ENCODE measurements at regions not wholly inside any gene's neighbourhood (a gene's known extent, or its start where the extent isn't known, plus 50 kb on each side); places are given as distances from the start of the nearest gene placed in this dataset.
A peak's percentile ranks its signal among the peaks of the same experiment; 100 is the strongest.

GRCh38 chr17:77421630-77421972 lies 280.8 kb downstream of the SEC14L1 start:
- DNase-seq = no peak

DNA sequence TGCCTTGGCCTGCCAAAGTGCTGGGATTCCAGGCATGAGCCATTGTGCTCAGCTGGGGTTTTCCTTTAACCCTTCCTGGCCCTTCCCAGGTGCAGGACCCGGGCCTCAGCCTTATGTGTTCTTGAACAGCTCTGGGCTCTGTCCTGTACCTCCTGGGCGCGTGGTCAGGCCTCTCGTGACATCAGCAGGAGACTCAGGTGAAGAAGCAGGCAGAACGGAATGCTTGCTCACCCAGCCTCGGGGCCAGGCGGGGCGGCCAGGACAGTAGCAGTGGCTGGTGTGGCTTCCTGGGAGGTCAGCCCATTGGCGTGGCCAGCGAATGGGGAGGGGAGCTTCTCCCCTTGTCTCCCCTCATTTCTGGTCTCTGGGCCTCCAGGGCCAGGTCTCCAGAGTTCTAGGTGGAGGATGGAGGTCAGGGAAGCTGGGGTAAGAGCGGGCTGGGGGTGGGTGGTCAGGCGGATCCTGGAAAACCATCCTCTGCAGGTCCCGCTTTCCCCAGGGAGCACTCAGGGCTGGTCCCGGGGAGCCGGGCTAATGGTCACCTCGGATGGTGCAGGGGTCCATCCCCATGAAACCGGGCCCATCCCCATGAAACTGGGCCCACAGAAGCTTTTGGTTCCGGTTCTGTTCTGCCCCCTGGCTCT lies 281.5 kb downstream of the SEC14L1 start:
- DNase-seq = no peak

- DNase-seq = peak; percentile 96
These were observed 282.0 kb downstream of the SEC14L1 start for GRCh38 chr17:77422748-77423113.

DNA sequence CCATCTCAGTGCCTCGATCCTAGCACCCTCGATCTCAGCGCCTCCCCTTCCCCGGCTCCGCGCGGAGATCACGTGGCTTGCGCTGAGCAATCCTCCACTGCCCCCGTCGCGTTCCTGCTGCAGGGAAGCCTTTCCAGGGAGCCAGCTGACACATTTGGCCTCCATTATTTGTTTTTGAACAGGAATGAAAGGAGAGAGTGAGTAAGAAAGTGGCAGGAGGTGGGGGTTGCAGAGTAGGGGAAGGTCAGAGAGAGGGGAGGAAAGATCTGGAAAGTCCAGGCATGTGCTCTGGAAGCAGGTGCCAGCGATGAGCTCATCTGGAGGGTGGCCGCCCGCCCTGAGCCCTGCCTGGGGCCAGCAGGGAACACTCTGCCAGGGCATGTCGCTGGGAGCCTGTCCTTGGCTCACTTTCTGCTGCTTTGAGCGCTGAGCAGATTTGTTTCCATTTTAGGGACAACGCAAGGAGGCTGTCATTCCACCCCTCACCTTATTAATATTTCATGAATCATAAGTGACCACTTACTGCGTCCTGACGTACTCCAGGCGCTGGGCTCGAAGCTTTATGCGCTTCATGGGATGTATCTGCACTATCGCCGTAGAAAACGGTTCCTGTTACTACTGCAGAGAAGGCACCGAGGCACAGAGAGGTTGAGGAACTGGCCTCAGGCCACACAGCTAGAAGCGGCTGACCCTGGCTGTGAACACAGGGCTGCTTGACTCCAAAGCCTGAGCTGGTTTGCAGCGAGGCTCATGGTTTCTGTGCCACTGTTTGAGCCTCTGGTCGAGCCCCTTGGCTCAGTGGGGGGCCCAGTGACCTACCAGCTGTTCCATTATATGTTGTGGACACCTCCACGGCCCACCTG lies 283.1 kb downstream of the SEC14L1 start:
- DNase-seq = no peak

- no peak for DNase-seq
These were observed 284.0 kb downstream of the SEC14L1 start for GRCh38 chr17:77424585-77425344.

- no peak for DNase-seq
These were observed 284.6 kb downstream of the SEC14L1 start for GRCh38 chr17:77425348-77425747.

- DNase-seq = no peak
These were observed 285.2 kb downstream of the SEC14L1 start for GRCh38 chr17:77425791-77426641.

DNA sequence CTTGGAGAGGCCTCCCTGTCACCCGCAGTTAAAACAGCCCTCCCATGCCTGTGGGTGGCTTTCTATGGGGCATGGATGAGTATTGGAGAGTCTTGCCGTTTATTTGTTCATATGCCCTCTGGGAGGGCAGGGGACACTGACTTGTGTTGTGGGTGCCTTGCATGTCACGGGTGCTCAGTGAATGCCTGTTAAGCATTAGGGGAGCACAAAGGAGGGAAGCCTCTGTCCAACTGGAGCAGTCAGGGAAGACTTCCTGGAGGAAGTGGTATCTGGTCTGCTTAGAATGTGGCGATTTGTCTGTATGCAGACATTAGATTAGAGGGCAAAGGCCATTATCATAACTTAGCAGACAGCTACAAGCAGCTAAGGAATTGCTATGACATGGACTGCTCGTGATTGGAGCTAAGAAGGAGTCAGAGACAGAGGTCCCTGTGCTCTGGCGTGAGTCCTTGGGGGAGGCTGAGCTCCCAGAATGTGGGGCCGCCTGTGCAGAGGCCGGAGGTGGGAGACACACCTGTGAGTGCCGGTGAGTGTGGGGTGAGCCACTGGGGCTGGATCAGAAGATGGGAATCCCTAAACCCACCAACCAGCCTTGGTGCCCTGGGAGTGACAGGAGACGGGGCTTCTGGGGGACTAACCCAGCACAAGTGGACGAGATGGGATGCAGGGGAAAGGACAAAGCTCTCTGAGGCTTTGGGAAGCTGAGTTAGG lies 286.1 kb downstream of the SEC14L1 start:
- DNase-seq = no peak

DNA sequence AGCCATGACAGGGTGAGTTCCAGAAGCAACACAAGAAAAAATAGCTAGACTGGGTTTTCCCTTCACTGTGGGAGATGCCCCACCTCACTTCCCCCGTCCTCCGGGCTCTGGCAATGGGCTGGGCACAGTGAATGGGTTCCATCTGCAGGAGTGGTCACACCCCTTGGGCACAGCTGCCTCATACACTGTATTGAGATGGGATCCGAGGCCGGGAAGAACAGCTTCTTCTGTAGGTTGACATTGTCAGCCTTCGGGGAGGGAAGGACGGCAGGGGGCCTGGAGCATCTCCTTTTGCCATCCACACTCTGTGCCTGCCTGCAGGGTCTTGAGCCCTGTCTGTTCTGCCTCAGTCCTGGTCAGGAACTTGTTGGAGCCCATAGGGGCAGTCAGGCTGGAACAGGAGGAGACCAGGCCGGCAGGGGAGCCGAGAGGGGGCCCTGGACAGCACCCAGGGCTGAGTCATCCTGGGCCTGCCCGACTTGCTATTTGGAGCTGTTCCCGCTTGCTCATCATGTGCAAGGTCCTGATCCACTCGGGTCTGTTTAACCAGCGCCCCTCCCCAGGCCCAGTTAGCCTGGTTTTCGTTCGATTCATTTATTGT lies 286.7 kb downstream of the SEC14L1 start:
- DNase-seq = no peak

DNA sequence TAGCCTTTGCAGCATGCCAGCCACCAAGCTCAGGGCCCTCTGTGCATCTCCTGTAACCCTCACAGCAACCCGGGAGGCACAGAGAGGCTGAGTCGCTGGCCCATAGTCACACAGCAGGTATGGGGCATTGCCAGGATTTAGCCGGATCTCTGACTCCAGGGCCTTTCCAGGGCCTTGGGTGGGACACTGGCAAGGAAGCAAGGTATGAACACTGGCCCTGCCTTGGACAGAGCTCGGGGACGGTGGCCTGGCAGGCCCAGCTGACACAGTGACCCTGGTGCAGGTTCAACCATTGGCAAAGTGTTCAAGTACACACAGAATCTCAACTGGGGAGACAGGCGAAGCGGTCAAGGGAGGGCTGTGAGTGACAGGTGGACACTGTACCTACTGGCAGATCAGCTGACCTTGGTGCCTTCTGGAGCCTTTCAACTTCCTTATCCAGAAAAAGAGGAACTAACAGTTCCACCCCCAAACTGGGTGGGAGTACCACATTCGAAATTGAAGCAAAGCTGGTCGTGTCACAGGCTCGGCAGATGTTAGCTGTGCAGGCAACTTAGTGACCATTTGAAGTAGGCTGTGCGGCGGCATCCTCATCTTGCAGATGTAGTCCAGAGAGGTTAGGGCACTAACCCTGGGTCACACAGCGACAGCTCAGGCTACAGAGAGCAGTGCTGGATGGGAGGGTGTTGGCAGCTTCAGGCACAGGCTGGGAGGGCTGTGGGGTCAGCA lies 287.4 kb downstream of the SEC14L1 start:
- no peak for DNase-seq

DNA sequence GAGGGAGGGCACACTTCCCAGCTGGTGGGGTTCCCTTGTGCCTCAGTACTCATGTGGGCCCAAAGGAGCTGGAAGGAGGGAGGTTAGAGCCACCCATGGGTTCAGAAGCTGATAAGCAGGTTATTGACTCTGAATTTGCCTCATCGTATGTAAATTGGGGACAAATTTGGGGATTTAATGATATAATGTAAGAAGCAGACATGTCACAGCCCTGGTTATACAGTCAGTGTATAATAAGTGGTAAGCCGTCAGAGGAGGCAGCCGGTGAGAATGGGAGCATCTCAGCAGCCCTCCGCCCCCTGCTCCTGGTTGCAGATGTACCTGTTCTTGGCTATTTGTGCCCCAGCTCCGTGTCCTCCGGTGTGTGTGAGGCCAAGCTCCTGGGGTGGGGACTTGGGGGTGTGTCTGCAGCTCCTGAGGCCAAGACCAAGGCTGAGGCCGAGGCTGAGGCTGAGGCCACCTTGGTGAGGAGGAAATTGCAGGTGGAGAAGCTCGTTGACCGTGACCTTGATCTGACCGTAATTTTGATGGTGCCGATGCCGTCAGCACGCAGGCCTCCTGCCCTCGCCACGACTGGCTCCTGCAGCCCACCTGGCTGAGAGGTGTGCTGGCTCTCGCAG lies 288.1 kb downstream of the SEC14L1 start:
- no peak for DNase-seq

DNA sequence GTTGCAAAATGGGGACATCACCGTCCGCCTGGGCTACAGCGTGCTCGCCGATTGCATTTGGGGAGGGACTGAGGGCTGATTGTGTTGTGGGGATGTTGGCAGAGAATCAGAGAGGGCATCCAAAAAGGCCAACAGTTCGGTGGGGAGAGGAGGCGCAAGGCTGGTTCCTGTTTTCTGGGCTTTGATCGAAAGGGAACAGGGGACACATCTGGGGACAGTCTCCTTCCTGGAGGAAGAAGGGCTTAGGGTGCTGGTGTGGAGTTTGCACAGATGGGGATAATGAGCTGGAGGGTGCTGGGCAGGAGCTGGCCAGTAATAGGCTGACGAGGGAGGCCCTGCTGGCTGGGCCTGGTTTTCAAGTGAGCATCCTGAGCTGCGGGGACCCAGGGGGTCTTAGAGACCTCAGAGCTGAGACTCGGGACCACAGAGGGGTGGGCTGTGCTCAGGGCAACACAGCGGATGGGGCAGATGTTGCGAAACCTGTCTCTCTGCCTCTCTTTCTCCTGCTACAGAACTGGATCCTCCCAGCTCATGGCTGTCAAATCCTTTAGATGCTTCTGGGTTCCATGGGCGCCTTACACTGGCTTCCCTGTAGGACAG lies 288.7 kb downstream of the SEC14L1 start:
- DNase-seq = no peak

DNA sequence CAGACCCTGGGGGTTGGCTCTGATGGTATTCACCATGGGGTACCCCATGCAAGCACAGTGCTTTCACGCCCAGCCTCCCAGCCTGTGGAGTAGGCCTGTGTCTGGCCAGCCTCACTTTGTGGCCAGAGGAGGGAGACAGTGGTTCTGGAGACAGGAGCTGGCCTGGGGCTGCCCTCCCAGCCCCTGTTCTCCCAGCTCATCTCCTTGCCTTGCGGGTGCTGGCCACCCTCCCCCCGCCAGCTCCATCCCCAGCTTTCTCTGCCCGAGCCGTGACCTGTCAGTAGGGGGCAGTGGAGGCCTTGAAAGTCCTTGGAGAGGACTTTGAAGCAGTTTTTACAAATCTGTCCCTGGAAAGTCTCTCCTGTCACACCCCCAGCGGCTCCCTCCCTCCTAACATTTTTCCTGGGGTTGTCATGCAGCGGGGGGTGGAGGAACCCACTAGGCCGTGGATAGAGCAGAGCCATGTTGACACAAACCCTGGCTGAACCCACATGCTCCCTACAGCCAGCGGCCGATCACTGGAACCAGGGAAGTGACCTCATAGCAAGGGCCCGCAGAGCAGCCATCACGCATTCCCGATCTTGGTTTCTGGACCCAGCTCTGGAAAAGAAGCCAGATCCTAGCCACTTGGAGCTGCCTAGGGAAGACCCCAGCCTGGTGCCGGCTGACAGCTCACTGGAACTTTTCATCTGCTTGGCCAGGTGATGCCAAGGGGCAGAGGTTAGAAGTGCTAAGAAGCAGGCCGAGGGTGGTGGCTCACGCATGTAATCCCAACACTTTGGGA lies 289.4 kb downstream of the SEC14L1 start:
- DNase-seq = no peak

GRCh38 chr17:77432034-77432661 lies 291.4 kb downstream of the SEC14L1 start:
- DNase-seq = no peak

GRCh38 chr17:77432742-77433141 lies 292.0 kb downstream of the SEC14L1 start:
- DNase-seq = no peak

- no peak for DNase-seq
These were observed 292.8 kb downstream of the SEC14L1 start for GRCh38 chr17:77433385-77434135.

GRCh38 chr17:77434136-77435114 lies 293.7 kb downstream of the SEC14L1 start:
- no peak for DNase-seq

Measured in NCI-H2171 treated with DMSO at 0.1 percent for 48 hours (cell line).